ENCODE measurements at regions not wholly inside any gene's neighbourhood (a gene's known extent, or its start where the extent isn't known, plus 50 kb on each side); places are given as distances from the start of the nearest gene placed in this dataset.

- no peaks in the 10 kb centered on the region for H4K20me1 ChIP-seq (ENCODE audit: insufficient read depth, low read length)
- H2AFZ ChIP-seq (ENCODE audit: insufficient read depth, low read depth, low read length, poor library complexity, severe bottlenecking), result no peak overlapping the region
- no peaks in the 10 kb centered on the region for H3K79me2 ChIP-seq (ENCODE audit: insufficient read depth, low read length)
- no peak overlapping the region for H3K27ac Mint-ChIP-seq
- no peaks in the 10 kb centered on the region for H3K4me1 Mint-ChIP-seq
- DNase-seq, result no peak
- peaks cover 1 to 9% (median 2%) of the 10 kb centered on the region in 7 donors for H3K9me3 Mint-ChIP-seq
- H3K4me3 Mint-ChIP-seq, result no peak overlapping the region
- no peaks in the 10 kb centered on the region for H3K36me3 ChIP-seq (replicated peaks in 1 of 2; ENCODE audit: control insufficient read depth in 1 of 2, insufficient read depth in 2 of 2, low read length in 2 of 2)
- H3K27me3 ChIP-seq (ENCODE audit: control insufficient read depth in 2 of 2, insufficient read depth in 2 of 2, low read length in 2 of 2), result no peaks in the 10 kb centered on the region
- TF ChIP-seq, protein P1, sequence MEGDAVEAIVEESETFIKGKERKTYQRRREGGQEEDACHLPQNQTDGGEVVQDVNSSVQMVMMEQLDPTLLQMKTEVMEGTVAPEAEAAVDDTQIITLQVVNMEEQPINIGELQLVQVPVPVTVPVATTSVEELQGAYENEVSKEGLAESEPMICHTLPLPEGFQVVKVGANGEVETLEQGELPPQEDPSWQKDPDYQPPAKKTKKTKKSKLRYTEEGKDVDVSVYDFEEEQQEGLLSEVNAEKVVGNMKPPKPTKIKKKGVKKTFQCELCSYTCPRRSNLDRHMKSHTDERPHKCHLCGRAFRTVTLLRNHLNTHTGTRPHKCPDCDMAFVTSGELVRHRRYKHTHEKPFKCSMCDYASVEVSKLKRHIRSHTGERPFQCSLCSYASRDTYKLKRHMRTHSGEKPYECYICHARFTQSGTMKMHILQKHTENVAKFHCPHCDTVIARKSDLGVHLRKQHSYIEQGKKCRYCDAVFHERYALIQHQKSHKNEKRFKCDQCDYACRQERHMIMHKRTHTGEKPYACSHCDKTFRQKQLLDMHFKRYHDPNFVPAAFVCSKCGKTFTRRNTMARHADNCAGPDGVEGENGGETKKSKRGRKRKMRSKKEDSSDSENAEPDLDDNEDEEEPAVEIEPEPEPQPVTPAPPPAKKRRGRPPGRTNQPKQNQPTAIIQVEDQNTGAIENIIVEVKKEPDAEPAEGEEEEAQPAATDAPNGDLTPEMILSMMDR (IDR thresholded peaks at IDR 0.05), result no peak
- no peak overlapping the region for H3K4me2 ChIP-seq (replicated peaks; ENCODE audit: extremely low read depth, low read length, poor library complexity, severe bottlenecking)
- no peaks in the 10 kb centered on the region for H3K4me1 ChIP-seq (ENCODE audit: control insufficient read depth in 1 of 2, insufficient read depth in 2 of 2, low read length in 2 of 2)
- H3K27ac ChIP-seq (ENCODE audit: low read depth in 1 of 2, low read length in 2 of 2), result no peak overlapping the region
- intact Hi-C loops (cut with micrococcal nuclease), result no loop called here
- no peaks in the 10 kb centered on the region for H3K36me3 Mint-ChIP-seq
- peaks cover 5% of the 10 kb centered on the region in 2 donors for H3K9me3 ChIP-seq (replicated peaks in 1 of 2; ENCODE audit: control insufficient read depth in 1 of 2, insufficient read depth in 1 of 2, low read length in 2 of 2)
- no peaks in the 10 kb centered on the region for H3K27me3 Mint-ChIP-seq (ENCODE audit: low read depth in 3 of 3)
- H3K4me3 ChIP-seq (replicated peaks in 1 of 3; ENCODE audit: low read depth in 2 of 3, low read length in 3 of 3), result no peak overlapping the region
- H3K9ac ChIP-seq (ENCODE audit: insufficient read depth, low read length, poor library complexity, severe bottlenecking), result no peak overlapping the region
Measured at GRCh38 chr12:73221398-73221797, 949.2 kb downstream of the TRHDE start.

GRCh38 chr12:73221836-73222235, 949.7 kb downstream of the TRHDE start:
- H3K9me3 Mint-ChIP-seq, result peaks cover 0 to 9% (median 2%) of the 10 kb centered on the region in 7 donors
- H3K4me3 Mint-ChIP-seq, result no peak overlapping the region
- Histone ChIP-seq H3K4me2 (replicated peaks; ENCODE audit: extremely low read depth, low read length, poor library complexity, severe bottlenecking) (no peak overlapping the region), H3K36me3 (replicated peaks in 1 of 2; ENCODE audit: control insufficient read depth in 1 of 2, insufficient read depth in 2 of 2, low read length in 2 of 2) (no peaks in the 10 kb centered on the region), H4K20me1 (ENCODE audit: insufficient read depth, low read length) (no peaks in the 10 kb centered on the region), H3K4me1 (ENCODE audit: control insufficient read depth in 1 of 2, insufficient read depth in 2 of 2, low read length in 2 of 2) (no peaks in the 10 kb centered on the region), H3K27ac (ENCODE audit: low read depth in 1 of 2, low read length in 2 of 2) (no peak overlapping the region), H3K9me3 (replicated peaks in 1 of 2; ENCODE audit: control insufficient read depth in 1 of 2, insufficient read depth in 1 of 2, low read length in 2 of 2) (peaks cover 5% of the 10 kb centered on the region in 2 donors), H3K4me3 (replicated peaks in 1 of 3; ENCODE audit: low read depth in 2 of 3, low read length in 3 of 3) (no peak overlapping the region), H3K9ac (ENCODE audit: insufficient read depth, low read length, poor library complexity, severe bottlenecking) (no peak overlapping the region), H3K79me2 (ENCODE audit: insufficient read depth, low read length) (no peaks in the 10 kb centered on the region), H3K27me3 (ENCODE audit: control insufficient read depth in 2 of 2, insufficient read depth in 2 of 2, low read length in 2 of 2) (no peaks in the 10 kb centered on the region), H2AFZ (ENCODE audit: insufficient read depth, low read depth, low read length, poor library complexity, severe bottlenecking) (no peak overlapping the region)
- no peaks in the 10 kb centered on the region for H3K27me3 Mint-ChIP-seq (ENCODE audit: low read depth in 3 of 3)
- no peaks in the 10 kb centered on the region for H3K36me3 Mint-ChIP-seq
- intact Hi-C loops (cut with micrococcal nuclease), result no loop called here
- H3K4me1 Mint-ChIP-seq, result no peaks in the 10 kb centered on the region
- TF ChIP-seq, protein P1 (IDR thresholded peaks at IDR 0.05), result no peak
- no peak overlapping the region for H3K27ac Mint-ChIP-seq
- DNase-seq, result no peak

Data from CD14-positive monocyte (primary cell).